ENCODE measurements at regions not wholly inside any gene's neighbourhood (a gene's known extent, or its start where the extent isn't known, plus 50 kb on each side); places are given as distances from the start of the nearest gene placed in this dataset.

- no peaks in the 10 kb centered on the region for H3K23me2 ChIP-seq (ENCODE audit: insufficient read length, low read depth, low read length, poor library complexity, severe bottlenecking)
- peak overlapping the region in 2 of 3 experiments; percentile 50 to 96; a peak in 3 of 7 replicates for H3K27ac Mint-ChIP-seq
- H3K36me3 Mint-ChIP-seq (ENCODE audit: insufficient read depth in 1 of 3, low read depth in 3 of 3) = peaks cover 0 to 5% (median 0%) of the 10 kb centered on the region in 3 experiments; a peak in 1 of 7 replicates
- H4K8ac ChIP-seq (replicated peaks; ENCODE audit: insufficient read length, low read depth, low read length) = no peak overlapping the region
- H3K79me2 ChIP-seq (ENCODE audit: insufficient read depth, low read length) = no peaks in the 10 kb centered on the region
- no peak overlapping the region for H2BK5ac ChIP-seq (ENCODE audit: insufficient read length, low read length)
- no peaks in the 10 kb centered on the region for H3K4me1 ChIP-seq (ENCODE audit: insufficient read depth, low read length)
- H2BK20ac ChIP-seq (ENCODE audit: low read depth, low read length, poor library complexity, severe bottlenecking) = no peak overlapping the region
- no peaks in the 10 kb centered on the region for H3K27me3 Mint-ChIP-seq (ENCODE audit: low read depth)
- WGBS (ENCODE audit: extremely low coverage, insufficient read length, low lambda C conversion rate) = no CpG with 5 or more reads among the region's 1 CpG
- no peak overlapping the region for H4K5ac ChIP-seq (ENCODE audit: insufficient read length, low read depth, low read length)
- H2AK5ac ChIP-seq (ENCODE audit: insufficient read length, low read length) = no peak overlapping the region
- no peak overlapping the region for H4K91ac ChIP-seq (ENCODE audit: insufficient read length, low read depth, low read length)
- H3K4me2 ChIP-seq (ENCODE audit: insufficient read depth, insufficient read length, low read length) = no peak overlapping the region
- no peaks in the 10 kb centered on the region for H3K9me3 ChIP-seq (ENCODE audit: control insufficient read depth, low read depth, low read length)
- DNase-seq = peak; percentile 50
- H3K9ac ChIP-seq (ENCODE audit: extremely low read depth, insufficient read length, low read length) = no peak overlapping the region
- no peak overlapping the region for H2AFZ ChIP-seq (ENCODE audit: low read length)
- no peak overlapping the region for H3K56ac ChIP-seq (ENCODE audit: insufficient read length, low read depth, low read length)
- H3K18ac ChIP-seq (ENCODE audit: insufficient read length, low read depth, low read length) = no peak overlapping the region
- no peak overlapping the region for H2BK120ac ChIP-seq (ENCODE audit: low read depth, low read length, poor library complexity, severe bottlenecking)
- no peak overlapping the region for H3K27ac ChIP-seq (ENCODE audit: insufficient read length, low read depth, low read length)
- no peak overlapping the region for H3T11ph ChIP-seq (ENCODE audit: low read length)
- peaks cover 6 to 7% of the 10 kb centered on the region in 2 experiments; a peak in 2 of 5 replicates for H3K9me3 Mint-ChIP-seq
- H3K79me1 ChIP-seq (ENCODE audit: insufficient read depth, low read depth, low read length, poor library complexity, severe bottlenecking) = no peaks in the 10 kb centered on the region
- H3K14ac ChIP-seq (ENCODE audit: insufficient read depth, low read length) = no peak overlapping the region
- peak; percentile 73 for TF ChIP-seq CTCF (conservative IDR thresholded peaks at IDR 0.05)
- H3K4me3 Mint-ChIP-seq = no peak overlapping the region
- no peaks in the 10 kb centered on the region for H3K27me3 ChIP-seq (ENCODE audit: insufficient read depth, low read length)
- no peak overlapping the region for H3K4ac ChIP-seq (ENCODE audit: low read depth, low read length)
- H2BK12ac ChIP-seq (ENCODE audit: insufficient read length, low read depth, low read length) = no peak overlapping the region
- no peaks in the 10 kb centered on the region for H4K20me1 ChIP-seq (ENCODE audit: control insufficient read depth, insufficient read depth, insufficient read length)
- H2BK15ac ChIP-seq (ENCODE audit: low read depth, low read length) = no peak overlapping the region
- H3K4me1 Mint-ChIP-seq = peaks cover 0 to 9% of the 10 kb centered on the region in 2 experiments; a peak in 3 of 4 replicates
- no peak overlapping the region for H3K23ac ChIP-seq (ENCODE audit: insufficient read length, low read depth, low read length)
Measured at GRCh38 chr5:85049020-85049419, 664.3 kb upstream of the EDIL3 start.

All from H9 (cell line).